Stimulated activated naive B cell treated with anti-CD40 and anti-IgM and Interleukin-4, amounts not matched to agents 10 μg/mL and 1 μg/mL and 100 μg/mL, for 72 hours (primary cell): ENCODE measurements at regions not wholly inside any gene's neighbourhood (a gene's known extent, or its start where the extent isn't known, plus 50 kb on each side); places are given as distances from the start of the nearest gene placed in this dataset.
"Not testable (repeated sequence)": the region's sequence is repeated elsewhere in the genome, so short reads cannot be mapped to it uniquely, and the experiment has no call there.

Experiments used
- ATAC-seq, 2 donors: fragments of 150-1000 bp; cut with Tn5 transposase; replicated peaks; 2 replicates each; pipeline ENCODE4 v1.10.0; 2021; ENCODE audit warnings: moderate library complexity in 1 of 2
- DNase-seq: peaks from one replicate; pipeline ENCODE4 v3.0.0; 2021
- H3K27ac Mint-ChIP-seq: one replicate; pipeline ENCODE4 v1.8.0; 2022; ENCODE audit warnings: mild to moderate bottlenecking, mixed read lengths
- H3K27me3 Mint-ChIP-seq, 2 donors: one replicate each; pipeline ENCODE4 v1.8.0; 2022; ENCODE audit warnings: mixed read lengths in 2 of 2
- H3K36me3 Mint-ChIP-seq, 2 donors: one replicate each; pipeline ENCODE4 v1.8.0; 2022; ENCODE audit warnings: mixed read lengths in 2 of 2, mild to moderate bottlenecking in 1 of 2
- H3K4me1 Mint-ChIP-seq, 2 donors: one replicate each; pipeline ENCODE4 v1.8.0; 2022; ENCODE audit warnings: mixed read lengths in 2 of 2, mild to moderate bottlenecking in 1 of 2
- H3K4me3 Mint-ChIP-seq, 2 donors: one replicate each; pipeline ENCODE4 v1.8.0; 2022; ENCODE audit warnings: mild to moderate bottlenecking in 2 of 2, mixed read lengths in 2 of 2, moderate library complexity in 1 of 2
- H3K9me3 Mint-ChIP-seq, 2 donors: one replicate each; pipeline ENCODE4 v1.8.0; 2022; ENCODE audit warnings: mixed read lengths in 2 of 2, mild to moderate bottlenecking in 1 of 2

GRCh38 chr19:30255791-30256495 is 116.2 kb upstream of the ZNF536 start:
- Mint-ChIP-seq H3K9me3 (no peaks in the 10 kb centered on the region), H3K4me3 (no peak overlapping the region), H3K4me1 (no peaks in the 10 kb centered on the region), H3K36me3 (no peaks in the 10 kb centered on the region), H3K27me3 (peaks cover 37 to 66% of the 10 kb centered on the region in 2 donors), H3K27ac (no peak overlapping the region)
- ATAC-seq (no peak), DNase-seq (no peak)

DNA sequence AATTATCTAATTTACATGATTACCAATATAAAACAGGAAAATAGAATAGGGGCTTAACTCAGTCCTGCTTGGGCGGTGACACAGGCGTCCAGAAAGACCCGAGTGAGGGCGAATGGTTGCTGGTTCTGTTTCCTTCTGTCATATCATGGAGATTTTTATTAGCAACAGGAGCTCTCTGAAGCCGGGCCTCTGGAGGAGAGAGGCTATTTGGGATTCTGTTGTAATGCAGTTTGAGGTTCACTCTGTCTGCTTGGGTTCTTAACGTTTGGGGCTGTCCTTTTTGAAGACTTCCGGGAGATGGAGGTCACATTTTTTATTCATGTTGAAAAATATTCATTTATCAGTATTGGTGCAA is 115.7 kb upstream of the ZNF536 start:
- DNase-seq: no peak

GRCh38 chr19:30263830-30264381 is 108.3 kb upstream of the ZNF536 start:
- no peaks in the 10 kb centered on the region for H3K9me3 Mint-ChIP-seq
- no peak overlapping the region for H3K4me3 Mint-ChIP-seq
- H3K27ac Mint-ChIP-seq: no peak overlapping the region
- no peaks in the 10 kb centered on the region for H3K4me1 Mint-ChIP-seq
- H3K27me3 Mint-ChIP-seq: peaks cover 10 to 25% of the 10 kb centered on the region in 2 donors
- DNase-seq: no peak
- ATAC-seq: no peak
- H3K36me3 Mint-ChIP-seq: no peaks in the 10 kb centered on the region

More for the DNA sequence above, 115.7 kb upstream of the ZNF536 start:
- no peak for ATAC-seq
- no peaks in the 10 kb centered on the region for H3K9me3 Mint-ChIP-seq
- no peak overlapping the region for H3K27ac Mint-ChIP-seq
- H3K4me3 Mint-ChIP-seq: no peak overlapping the region
- no peaks in the 10 kb centered on the region for H3K36me3 Mint-ChIP-seq
- no peaks in the 10 kb centered on the region for H3K4me1 Mint-ChIP-seq
- H3K27me3 Mint-ChIP-seq: peaks cover 36 to 65% of the 10 kb centered on the region in 2 donors

DNA sequence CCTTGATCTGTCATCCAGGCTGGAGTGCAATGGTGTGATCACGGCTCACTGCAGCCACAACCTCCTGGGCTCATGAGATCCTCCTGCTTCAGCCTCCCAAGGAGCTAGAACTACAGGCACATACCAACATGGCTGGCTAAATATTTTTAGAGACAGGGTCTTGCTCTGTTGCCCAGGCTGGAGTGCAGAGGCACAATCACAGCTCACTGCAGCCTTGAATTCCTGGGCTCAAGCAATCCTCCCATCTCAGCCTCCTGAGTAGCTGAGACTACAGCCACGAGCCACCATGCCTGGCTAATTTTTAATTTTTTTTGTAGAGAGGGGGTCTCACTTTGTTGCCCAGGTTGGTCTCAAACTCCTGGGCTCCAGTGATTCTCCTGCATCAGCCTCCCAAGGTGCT is 106.3 kb upstream of the ZNF536 start:
- H3K4me3 Mint-ChIP-seq, H3K27ac Mint-ChIP-seq, H3K9me3 Mint-ChIP-seq, ATAC-seq, H3K4me1 Mint-ChIP-seq, DNase-seq, H3K36me3 Mint-ChIP-seq: not testable (repeated sequence)
- peaks cover 8 to 17% of the 10 kb centered on the region in 2 donors for H3K27me3 Mint-ChIP-seq

- no peaks in the 10 kb centered on the region for H3K36me3 Mint-ChIP-seq
- no peaks in the 10 kb centered on the region for H3K9me3 Mint-ChIP-seq
- peaks cover 8 to 17% of the 10 kb centered on the region in 2 donors for H3K27me3 Mint-ChIP-seq
- H3K4me1 Mint-ChIP-seq: no peaks in the 10 kb centered on the region
- DNase-seq (no peak), ATAC-seq (no peak)
- no peak overlapping the region for H3K4me3 Mint-ChIP-seq
- H3K27ac Mint-ChIP-seq: no peak overlapping the region
Measured at GRCh38 chr19:30266687-30267086, 105.5 kb upstream of the ZNF536 start.

GRCh38 chr19:30267332-30267731 is 104.9 kb upstream of the ZNF536 start:
- DNase-seq (no peak), ATAC-seq (no peak)
- Mint-ChIP-seq H3K4me3 (no peak overlapping the region), H3K36me3 (no peaks in the 10 kb centered on the region), H3K27me3 (peaks cover 8 to 17% of the 10 kb centered on the region in 2 donors), H3K4me1 (no peaks in the 10 kb centered on the region), H3K9me3 (peaks cover 0 to under 1% of the 10 kb centered on the region in 2 donors), H3K27ac (no peak overlapping the region)

- H3K4me1 Mint-ChIP-seq: no peaks in the 10 kb centered on the region
- peaks cover 7 to 9% of the 10 kb centered on the region in 2 donors for H3K9me3 Mint-ChIP-seq
- ATAC-seq (no peak), DNase-seq (no peak)
- peaks cover 0 to 3% of the 10 kb centered on the region in 2 donors for H3K36me3 Mint-ChIP-seq
- peaks cover 8 to 10% of the 10 kb centered on the region in 2 donors for H3K27me3 Mint-ChIP-seq
- no peak overlapping the region for H3K27ac Mint-ChIP-seq
- H3K4me3 Mint-ChIP-seq: no peak overlapping the region
Measured at GRCh38 chr19:30268601-30269000, 103.6 kb upstream of the ZNF536 start.

GRCh38 chr19:30269638-30270037 is 102.5 kb upstream of the ZNF536 start:
- ATAC-seq: no peak
- Mint-ChIP-seq H3K4me3 (no peak overlapping the region), H3K4me1 (no peaks in the 10 kb centered on the region)

GRCh38 chr19:30271816-30272215 is 100.4 kb upstream of the ZNF536 start:
- Mint-ChIP-seq H3K4me3 (no peak overlapping the region), H3K4me1 (no peaks in the 10 kb centered on the region), H3K36me3 (peaks cover 0 to 3% of the 10 kb centered on the region in 2 donors), H3K27ac (no peak overlapping the region), H3K27me3 (peaks cover 0 to 4% of the 10 kb centered on the region in 2 donors), H3K9me3 (peaks cover 7 to 9% of the 10 kb centered on the region in 2 donors)
- DNase-seq: no peak
- ATAC-seq: no peak

More at GRCh38 chr19:30269638-30270037, 102.5 kb upstream of the ZNF536 start:
- Mint-ChIP-seq H3K27me3 (peaks cover 8% of the 10 kb centered on the region in 2 donors), H3K36me3 (peaks cover 0 to 3% of the 10 kb centered on the region in 2 donors), H3K9me3 (peaks cover 7 to 9% of the 10 kb centered on the region in 2 donors), H3K27ac (no peak overlapping the region)
- DNase-seq: no peak

DNA sequence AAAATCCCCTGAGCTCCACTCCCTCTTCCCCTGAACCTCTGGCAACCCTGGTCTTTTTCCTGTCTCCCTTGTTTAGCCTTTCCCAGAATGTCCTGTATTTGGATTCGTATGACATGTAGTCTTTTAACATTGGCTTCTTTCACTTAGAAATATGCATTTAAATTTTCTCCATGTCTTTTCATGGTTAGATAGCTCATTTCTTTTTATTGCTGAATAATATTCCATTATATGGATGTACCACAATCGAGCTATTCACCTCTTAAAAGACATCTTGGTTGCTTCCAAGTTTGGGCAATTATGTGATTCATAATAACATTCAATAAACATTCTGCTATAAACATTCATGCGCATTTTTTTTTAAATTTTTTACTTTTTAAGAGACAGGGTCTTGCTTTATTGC is 99.6 kb upstream of the ZNF536 start:
- no peak for ATAC-seq
- H3K9me3 Mint-ChIP-seq: peaks cover 7 to 9% of the 10 kb centered on the region in 2 donors
- no peaks in the 10 kb centered on the region for H3K4me1 Mint-ChIP-seq
- no peak for DNase-seq
- no peak overlapping the region for H3K27ac Mint-ChIP-seq
- H3K36me3 Mint-ChIP-seq: peaks cover 0 to 3% of the 10 kb centered on the region in 2 donors
- no peak overlapping the region for H3K4me3 Mint-ChIP-seq
- H3K27me3 Mint-ChIP-seq: peaks cover 0 to 4% of the 10 kb centered on the region in 2 donors

GRCh38 chr19:30273184-30273583 is 99.0 kb upstream of the ZNF536 start:
- H3K36me3 Mint-ChIP-seq: peaks cover 0 to 3% of the 10 kb centered on the region in 2 donors
- DNase-seq (no peak), ATAC-seq (no peak)
- no peak overlapping the region for H3K27ac Mint-ChIP-seq
- no peaks in the 10 kb centered on the region for H3K4me1 Mint-ChIP-seq
- H3K9me3 Mint-ChIP-seq: peaks cover 7 to 13% of the 10 kb centered on the region in 2 donors
- no peak overlapping the region for H3K4me3 Mint-ChIP-seq
- peaks cover 0 to 10% of the 10 kb centered on the region in 2 donors for H3K27me3 Mint-ChIP-seq

DNA sequence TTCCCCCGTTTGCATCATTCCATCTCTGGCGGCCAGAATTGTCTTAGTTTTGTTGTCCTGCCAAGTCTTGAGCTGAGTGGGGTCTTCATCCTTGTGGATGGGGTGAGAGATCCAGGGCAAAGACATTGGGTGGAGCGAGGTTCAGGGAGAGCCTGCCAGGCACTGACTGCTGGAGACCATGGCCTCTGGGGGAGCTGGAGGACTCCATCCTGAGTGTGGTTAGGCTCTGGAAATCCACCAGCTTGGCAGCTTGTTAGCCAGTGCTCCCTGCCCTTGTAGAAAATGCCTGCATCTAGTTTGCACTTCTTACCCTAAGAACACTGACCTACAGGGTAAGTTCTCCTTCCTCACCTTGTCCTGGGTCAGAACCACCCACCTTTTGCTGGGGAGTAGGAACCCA is 97.2 kb upstream of the ZNF536 start:
- peaks cover 7 to 13% of the 10 kb centered on the region in 2 donors for H3K9me3 Mint-ChIP-seq
- ATAC-seq: no peak
- DNase-seq: no peak
- peaks cover 0 to 3% of the 10 kb centered on the region in 2 donors for H3K36me3 Mint-ChIP-seq
- no peak overlapping the region for H3K4me3 Mint-ChIP-seq
- no peak overlapping the region for H3K27ac Mint-ChIP-seq
- peaks cover 0 to 7% of the 10 kb centered on the region in 2 donors for H3K27me3 Mint-ChIP-seq
- H3K4me1 Mint-ChIP-seq: no peaks in the 10 kb centered on the region

- Mint-ChIP-seq H3K4me3 (no peak overlapping the region), H3K27ac (no peak overlapping the region), H3K9me3 (peaks cover 7 to 13% of the 10 kb centered on the region in 2 donors), H3K4me1 (no peaks in the 10 kb centered on the region), H3K27me3 (peaks cover 3 to 7% of the 10 kb centered on the region in 2 donors), H3K36me3 (peaks cover 0 to 3% of the 10 kb centered on the region in 2 donors)
- no peak for ATAC-seq
- DNase-seq: no peak
Measured at GRCh38 chr19:30276011-30276882, 95.9 kb upstream of the ZNF536 start.

GRCh38 chr19:30276883-30277280 is 95.3 kb upstream of the ZNF536 start:
- no peak overlapping the region for H3K27ac Mint-ChIP-seq
- H3K9me3 Mint-ChIP-seq: peaks cover 7 to 13% of the 10 kb centered on the region in 2 donors
- no peak for DNase-seq
- H3K27me3 Mint-ChIP-seq: peaks cover 5 to 7% of the 10 kb centered on the region in 2 donors
- H3K36me3 Mint-ChIP-seq: peaks cover 0 to 3% of the 10 kb centered on the region in 2 donors
- H3K4me3 Mint-ChIP-seq: no peak overlapping the region
- no peak for ATAC-seq
- H3K4me1 Mint-ChIP-seq: no peaks in the 10 kb centered on the region
